Suprapubic skin (tissue), 4 donors: ENCODE measurements at regions not wholly inside any gene's neighbourhood (a gene's known extent, or its start where the extent isn't known, plus 50 kb on each side); places are given as distances from the start of the nearest gene placed in this dataset.

Experiments
- DNase-seq, 2 donors: peaks; one replicate each; pipeline ENCODE4 v3.0.0-alpha.2; 2019; ENCODE audit warnings: low spot score in 2 of 2
- H3K27ac ChIP-seq: fragments of 200-600 bp; sonication (generic); one replicate; pipeline ENCODE4 v1.5.1; 2019
- H3K27me3 ChIP-seq: fragments of 200-600 bp; sonication (generic); one replicate; pipeline ENCODE4 v1.5.1; 2019
- H3K36me3 ChIP-seq: fragments of 200-600 bp; sonication (generic); one replicate; pipeline ENCODE4 v1.5.1; 2019
- H3K4me1 ChIP-seq: fragments of 200-600 bp; sonication (generic); one replicate; pipeline ENCODE4 v1.5.1; 2019
- H3K4me3 ChIP-seq: fragments of 200-600 bp; sonication (generic); one replicate; pipeline ENCODE4 v1.5.1; 2019; ENCODE audit warnings: mild to moderate bottlenecking
- H3K9me3 ChIP-seq: fragments of 200-600 bp; sonication (generic); one replicate; pipeline ENCODE4 v1.5.1; 2019
- EP300 ChIP-seq: sonication (generic); formaldehyde crosslinking; IDR thresholded peaks from one replicate; pipeline ENCODE4 v1.6.1; 2017; ENCODE audit warnings: antibody characterized with exemption
- POLR2A ChIP-seq, 2 donors: fragments of 450-650 bp; IDR thresholded peaks; one replicate each; pipeline ENCODE4 v1.6.1; 2017; ENCODE audit warnings: antibody characterized with exemption in 2 of 2, mild to moderate bottlenecking in 2 of 2, moderate library complexity in 2 of 2
- POLR2AphosphoS5 ChIP-seq, 3 donors: sonication (generic); formaldehyde crosslinking; IDR thresholded peaks; one replicate each; pipeline ENCODE4 v1.6.1; 2017; ENCODE audit warnings: antibody characterized with exemption in 3 of 3
- whole genome bisulfite sequencing: methylation state at CpG from one replicate; pipeline ENCODE4 v1.1.5; 2018; 5-methylcytosine and 5-hydroxymethylcytosine counted together
- TF ChIP-seq, protein P1 (sequence below), 2 donors: fragments of 200-600 bp in 1 of 2; fragments of 450-650 bp in 1 of 2; sonication (generic) in 1 of 2; IDR thresholded peaks; one replicate each; pipeline ENCODE4 v1.5.1; 2016 to 2019; ENCODE audit warnings: antibody characterized with exemption in 2 of 2, mild to moderate bottlenecking in 1 of 2, moderate library complexity in 1 of 2

DNA sequence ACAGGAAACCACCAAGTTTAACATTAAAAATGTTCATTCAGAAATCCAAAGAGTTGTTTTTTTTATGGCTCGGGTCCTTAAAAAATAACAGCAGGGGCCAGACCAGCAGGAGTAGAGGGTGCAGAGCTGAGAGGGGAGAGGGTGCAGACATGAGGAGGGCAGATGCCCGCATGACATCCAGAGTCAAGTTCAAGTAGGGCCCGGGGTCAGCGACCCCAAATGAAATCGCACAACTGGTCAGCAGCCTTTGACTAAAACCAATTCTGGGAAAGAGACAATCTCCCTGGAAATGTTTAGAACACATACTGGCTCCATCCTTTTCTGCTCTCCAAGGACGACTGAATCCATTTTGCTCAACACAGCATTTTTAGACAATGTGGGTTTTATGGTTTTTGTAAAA lies 297.5 kb downstream of the FGFR2 start:
- Histone ChIP-seq H3K27me3 (peaks cover 5% of the 10 kb centered on the region), H3K27ac (no peak overlapping the region), H3K4me1 (no peaks in the 10 kb centered on the region), H3K9me3 (no peaks in the 10 kb centered on the region), H3K4me3 (no peak overlapping the region), H3K36me3 (no peaks in the 10 kb centered on the region)
- DNase-seq = no peak
- TF ChIP-seq EP300 = no peak
- TF ChIP-seq, protein P1, sequence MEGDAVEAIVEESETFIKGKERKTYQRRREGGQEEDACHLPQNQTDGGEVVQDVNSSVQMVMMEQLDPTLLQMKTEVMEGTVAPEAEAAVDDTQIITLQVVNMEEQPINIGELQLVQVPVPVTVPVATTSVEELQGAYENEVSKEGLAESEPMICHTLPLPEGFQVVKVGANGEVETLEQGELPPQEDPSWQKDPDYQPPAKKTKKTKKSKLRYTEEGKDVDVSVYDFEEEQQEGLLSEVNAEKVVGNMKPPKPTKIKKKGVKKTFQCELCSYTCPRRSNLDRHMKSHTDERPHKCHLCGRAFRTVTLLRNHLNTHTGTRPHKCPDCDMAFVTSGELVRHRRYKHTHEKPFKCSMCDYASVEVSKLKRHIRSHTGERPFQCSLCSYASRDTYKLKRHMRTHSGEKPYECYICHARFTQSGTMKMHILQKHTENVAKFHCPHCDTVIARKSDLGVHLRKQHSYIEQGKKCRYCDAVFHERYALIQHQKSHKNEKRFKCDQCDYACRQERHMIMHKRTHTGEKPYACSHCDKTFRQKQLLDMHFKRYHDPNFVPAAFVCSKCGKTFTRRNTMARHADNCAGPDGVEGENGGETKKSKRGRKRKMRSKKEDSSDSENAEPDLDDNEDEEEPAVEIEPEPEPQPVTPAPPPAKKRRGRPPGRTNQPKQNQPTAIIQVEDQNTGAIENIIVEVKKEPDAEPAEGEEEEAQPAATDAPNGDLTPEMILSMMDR (IDR thresholded peaks at IDR 0.05) = no peak
- TF ChIP-seq POLR2A (IDR thresholded peaks at IDR 0.05) = no peak
- no peak for TF ChIP-seq POLR2AphosphoS5 (IDR thresholded peaks at IDR 0.05)
- 79% methylated on average over 6 of the region's 6 CpGs for WGBS

DNA sequence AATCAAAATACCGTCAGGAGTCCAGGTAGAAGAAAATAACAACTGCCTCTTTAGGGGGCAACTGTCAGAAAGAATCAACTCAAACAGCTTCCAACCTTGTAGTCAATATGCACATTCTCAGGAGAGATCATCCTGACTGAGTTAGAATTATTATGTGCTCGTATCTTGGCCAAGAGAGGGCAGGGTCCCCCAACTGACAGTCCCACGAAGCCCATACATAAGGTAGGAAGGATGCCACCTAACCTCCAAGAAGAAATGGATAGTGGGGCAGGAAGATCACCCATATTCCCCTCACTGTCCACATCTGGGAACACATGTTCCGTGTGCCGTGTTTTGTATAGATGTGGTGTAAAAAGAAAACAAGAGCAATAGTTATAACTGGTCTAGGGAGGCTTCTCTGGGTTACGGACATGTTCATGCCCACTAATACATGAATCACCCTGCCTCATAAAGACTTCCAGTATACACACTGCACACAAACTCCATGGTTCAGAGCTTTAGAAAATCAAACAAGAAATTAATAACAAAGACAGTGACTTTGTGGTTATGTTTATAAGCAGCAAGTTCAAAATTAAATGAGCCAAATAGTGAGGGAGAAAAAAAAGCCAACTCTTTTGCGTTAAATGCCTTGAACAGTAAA lies 295.6 kb downstream of the FGFR2 start:
- H3K27me3 ChIP-seq = peaks cover 5% of the 10 kb centered on the region
- no peak overlapping the region for H3K4me3 ChIP-seq
- DNase-seq = no peak
- no peaks in the 10 kb centered on the region for H3K9me3 ChIP-seq
- H3K4me1 ChIP-seq = no peaks in the 10 kb centered on the region
- TF ChIP-seq EP300 (no peak), POLR2AphosphoS5 (IDR thresholded peaks at IDR 0.05) (no peak), POLR2A (IDR thresholded peaks at IDR 0.05) (no peak)
- TF ChIP-seq, protein P1 (IDR thresholded peaks at IDR 0.05) = no peak
- 65% methylated on average over 7 of the region's 7 CpGs for WGBS
- no peaks in the 10 kb centered on the region for H3K36me3 ChIP-seq
- no peak overlapping the region for H3K27ac ChIP-seq

DNA sequence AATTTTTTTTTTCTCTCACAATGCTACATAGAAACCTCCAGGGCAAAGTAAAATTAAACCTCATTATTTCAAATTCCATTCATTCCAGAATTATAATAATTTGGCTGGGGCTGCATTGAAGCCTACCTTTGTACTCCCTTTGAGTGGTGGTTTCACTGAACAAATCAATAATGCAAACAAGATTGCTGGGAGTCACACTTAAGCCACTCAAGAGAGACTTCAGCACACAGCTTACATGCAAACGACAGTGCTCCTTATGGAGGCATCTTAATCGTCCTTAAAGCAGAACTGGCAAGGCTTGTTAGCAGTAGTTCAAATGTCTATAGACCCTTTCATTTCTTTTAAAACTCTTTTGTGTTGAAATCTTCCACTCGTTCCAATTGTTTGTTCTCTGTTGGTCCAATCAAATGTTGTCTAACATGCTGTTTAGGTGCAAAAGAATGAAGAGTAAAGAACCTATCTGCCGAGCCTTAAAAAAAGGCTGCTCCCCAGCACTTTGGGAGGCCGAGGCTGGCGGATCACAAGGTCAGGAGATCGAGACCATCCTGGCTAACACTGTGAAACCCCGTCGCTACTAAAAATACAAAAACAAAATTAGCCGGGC lies 294.9 kb downstream of the FGFR2 start:
- WGBS = 73% methylated on average over 10 of the region's 10 CpGs
- no peak overlapping the region for H3K4me3 ChIP-seq
- TF ChIP-seq POLR2A (IDR thresholded peaks at IDR 0.05) (no peak), POLR2AphosphoS5 (IDR thresholded peaks at IDR 0.05) (no peak), EP300 (no peak)
- TF ChIP-seq, protein P1 (IDR thresholded peaks at IDR 0.05) = no peak
- H3K36me3 ChIP-seq = no peaks in the 10 kb centered on the region
- DNase-seq = no peak
- H3K4me1 ChIP-seq = no peaks in the 10 kb centered on the region
- H3K27ac ChIP-seq = no peak overlapping the region
- H3K27me3 ChIP-seq = peaks cover 5% of the 10 kb centered on the region
- H3K9me3 ChIP-seq = no peaks in the 10 kb centered on the region

- WGBS = 82% methylated on average over 2 of the region's 2 CpGs
- TF ChIP-seq POLR2A (IDR thresholded peaks at IDR 0.05) = no peak
- TF ChIP-seq POLR2AphosphoS5 (IDR thresholded peaks at IDR 0.05) = no peak
- TF ChIP-seq, protein P1 (IDR thresholded peaks at IDR 0.05) = no peak
- TF ChIP-seq EP300 = no peak
- Histone ChIP-seq H3K4me1 (no peaks in the 10 kb centered on the region), H3K4me3 (no peak overlapping the region), H3K27me3 (no peaks in the 10 kb centered on the region), H3K27ac (no peak overlapping the region), H3K9me3 (no peaks in the 10 kb centered on the region), H3K36me3 (no peaks in the 10 kb centered on the region)
- DNase-seq = no peak
These were observed 293.2 kb downstream of the FGFR2 start for GRCh38 chr10:121305066-121305465.

DNA sequence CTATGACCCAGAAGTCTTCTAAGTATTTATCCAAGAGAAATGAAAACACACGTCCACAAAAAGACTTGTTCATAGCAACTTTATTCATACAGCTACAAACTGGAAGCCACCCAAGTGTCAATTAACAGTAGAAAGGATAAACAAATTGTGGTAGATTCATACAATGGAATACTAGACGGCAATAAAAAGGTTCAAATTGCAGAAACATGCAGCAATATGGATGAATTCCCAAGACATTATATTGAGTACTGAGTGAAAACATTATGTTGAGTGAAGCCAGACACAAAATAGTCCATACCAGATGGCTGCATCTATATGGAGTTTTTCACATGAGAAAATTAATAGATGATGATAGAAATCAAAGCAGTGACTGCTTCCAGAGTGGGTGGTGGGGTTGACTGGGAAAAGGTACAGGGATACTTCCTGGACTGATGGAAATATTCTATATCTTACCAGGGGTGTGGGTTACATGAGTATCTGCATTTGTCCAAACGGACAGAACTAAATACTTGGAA lies 292.0 kb downstream of the FGFR2 start:
- WGBS = 60% methylated on average over 3 of the region's 3 CpGs
- no peaks in the 10 kb centered on the region for H3K36me3 ChIP-seq
- no peak overlapping the region for H3K4me3 ChIP-seq

More for the DNA sequence above, 292.0 kb downstream of the FGFR2 start:
- Histone ChIP-seq H3K4me1 (no peaks in the 10 kb centered on the region), H3K27me3 (no peaks in the 10 kb centered on the region), H3K9me3 (no peaks in the 10 kb centered on the region), H3K27ac (no peak overlapping the region)
- no peak for DNase-seq
- no peak for TF ChIP-seq EP300
- TF ChIP-seq POLR2A (IDR thresholded peaks at IDR 0.05) = no peak
- TF ChIP-seq, protein P1 (IDR thresholded peaks at IDR 0.05) = no peak
- TF ChIP-seq POLR2AphosphoS5 (IDR thresholded peaks at IDR 0.05) = no peak
